Trophoblast cell (in vitro differentiated cells and primary cell): ENCODE measurements at regions not wholly inside any gene's neighbourhood (a gene's known extent, or its start where the extent isn't known, plus 50 kb on each side); places are given as distances from the start of the nearest gene placed in this dataset.
"Not testable (repeated sequence)": the region's sequence is repeated elsewhere in the genome, so short reads cannot be mapped to it uniquely, and the experiment has no call there.

Source experiments
- DNase-seq, 2 donors: peaks; one replicate each; pipeline ENCODE4 v3.0.0-alpha.2; 2016
- H2AFZ ChIP-seq: 2 replicates; pipeline ENCODE4 v1.6.1; 2013; ENCODE audit warnings: low read length, moderate library complexity, mild to moderate bottlenecking; ENCODE audit not compliant: insufficient read depth, poor library complexity
- H2AK5ac ChIP-seq: 2 replicates; pipeline ENCODE4 v1.6.1; 2013; ENCODE audit warnings: mild to moderate bottlenecking, low read length
- H2BK120ac ChIP-seq: 2 replicates; pipeline ENCODE4 v1.6.1; 2013; ENCODE audit warnings: low read length, mild to moderate bottlenecking, moderate library complexity; ENCODE audit not compliant: insufficient read depth, poor library complexity
- H2BK12ac ChIP-seq: 2 replicates; pipeline ENCODE4 v1.6.1; 2013; ENCODE audit warnings: mild to moderate bottlenecking, low read length, moderate library complexity
- H2BK5ac ChIP-seq: 2 replicates; pipeline ENCODE4 v1.6.1; 2013; ENCODE audit warnings: low read length, low read depth, moderate library complexity, mild to moderate bottlenecking; ENCODE audit not compliant: poor library complexity
- H3K14ac ChIP-seq: 2 replicates; pipeline ENCODE4 v1.6.1; 2013; ENCODE audit warnings: mild to moderate bottlenecking, low read length
- H3K18ac ChIP-seq: 2 replicates; pipeline ENCODE4 v1.6.1; 2013; ENCODE audit warnings: mild to moderate bottlenecking, low read length
- H3K23ac ChIP-seq: 2 replicates; pipeline ENCODE4 v1.6.1; 2013; ENCODE audit warnings: low read length
- H3K27ac ChIP-seq: 2 replicates; pipeline ENCODE4 v1.5.1; 2013; ENCODE audit warnings: low read depth, mild to moderate bottlenecking, inconsistent platforms, low read length, moderate library complexity
- H3K27me3 ChIP-seq: 2 replicates; pipeline ENCODE4 v1.6.1; 2013; ENCODE audit warnings: inconsistent platforms, mild to moderate bottlenecking, low read length, moderate library complexity; ENCODE audit not compliant: insufficient read depth
- H3K36me3 ChIP-seq, 2 experiments: 1 replicate in 1 of 2; 2 replicates in 1 of 2; pipeline ENCODE4 v1.6.1; 2013; ENCODE audit warnings: low read length in 2 of 2, mild to moderate bottlenecking in 2 of 2, moderate library complexity in 1 of 2; ENCODE audit not compliant: insufficient read depth in 2 of 2, control insufficient read depth in 1 of 2
- H3K4ac ChIP-seq: 2 replicates; pipeline ENCODE4 v1.6.1; 2013; ENCODE audit warnings: low read depth, mild to moderate bottlenecking, low read length, moderate library complexity
- H3K4me1 ChIP-seq, 2 experiments: 1 replicate in 1 of 2; 2 replicates in 1 of 2; pipeline ENCODE4 v1.6.1; 2013; ENCODE audit warnings: low read length in 2 of 2, mild to moderate bottlenecking in 2 of 2, moderate library complexity in 1 of 2; ENCODE audit not compliant: insufficient read depth in 2 of 2, control insufficient read depth in 1 of 2
- H3K4me2 ChIP-seq: 2 replicates; pipeline ENCODE4 v1.6.1; 2013; ENCODE audit warnings: inconsistent platforms, mild to moderate bottlenecking, low read length, moderate library complexity
- H3K4me3 ChIP-seq: 2 replicates; pipeline ENCODE4 v1.5.1; 2013; ENCODE audit warnings: mild to moderate bottlenecking, low read depth, low read length, inconsistent platforms
- H3K79me1 ChIP-seq: one replicate; pipeline ENCODE4 v1.6.1; 2013; ENCODE audit warnings: low read length
- H3K79me2 ChIP-seq: 2 replicates; pipeline ENCODE4 v1.6.1; 2013; ENCODE audit warnings: low read length, mild to moderate bottlenecking; ENCODE audit not compliant: control insufficient read depth, insufficient read depth, poor library complexity
- H3K9ac ChIP-seq: 2 replicates; pipeline ENCODE4 v1.6.1; 2013; ENCODE audit warnings: mild to moderate bottlenecking, low read length
- H3K9me3 ChIP-seq: 2 replicates; pipeline ENCODE4 v1.6.1; 2013; ENCODE audit warnings: low read depth, mild to moderate bottlenecking, control low read depth, inconsistent platforms, low read length; ENCODE audit not compliant: insufficient read depth
- H4K12ac ChIP-seq: 2 replicates; pipeline ENCODE4 v1.6.1; 2013; ENCODE audit warnings: low read depth, mild to moderate bottlenecking, low read length, moderate library complexity
- H4K8ac ChIP-seq: 2 replicates; pipeline ENCODE4 v1.6.1; 2013; ENCODE audit warnings: low read depth, mild to moderate bottlenecking, low read length, moderate library complexity
- H4K91ac ChIP-seq: one replicate; pipeline ENCODE4 v1.6.1; 2013; ENCODE audit warnings: low read depth, mild to moderate bottlenecking, low read length, moderate library complexity
- WGBS: extraction: QIAGEN DNeasy Blood & Tissue Kit; methylation state at CpG from one replicate; pipeline ENCODE4 v1.1.7; 2013; ENCODE audit warnings: missing lambda C conversion rate; ENCODE audit not compliant: insufficient read length, insufficient coverage; ENCODE audit errors: extremely low coverage; 5-methylcytosine and 5-hydroxymethylcytosine counted together

DNA sequence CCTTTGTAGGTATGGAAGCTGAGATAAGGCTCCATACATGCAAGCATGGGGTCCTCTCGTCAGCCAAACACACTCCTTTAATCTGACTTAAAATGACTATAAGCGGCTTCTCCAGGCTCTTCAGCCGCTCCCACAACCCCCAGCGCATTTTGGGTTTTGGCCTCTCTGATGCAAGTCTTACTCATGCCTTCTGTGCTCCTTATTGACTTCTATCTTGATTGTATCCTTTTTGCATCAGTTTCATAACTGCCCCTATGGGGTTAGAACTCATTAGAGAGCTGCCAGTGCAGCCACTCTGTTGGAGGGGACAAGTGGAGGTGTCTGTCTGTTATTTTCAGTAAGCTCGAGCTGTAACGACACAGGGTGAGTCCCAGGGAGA lies 70.1 kb upstream of the TAB2 start:
- H3K14ac ChIP-seq = no peak overlapping the region
- no peak overlapping the region for H4K12ac ChIP-seq
- H2BK12ac ChIP-seq = no peak overlapping the region
- H3K9me3 ChIP-seq = peaks cover 2% of the 10 kb centered on the region
- H3K79me1 ChIP-seq = no peaks in the 10 kb centered on the region
- no peak overlapping the region for H3K4me2 ChIP-seq
- no peak overlapping the region for H2BK120ac ChIP-seq
- H2BK5ac ChIP-seq = no peak overlapping the region
- H3K23ac ChIP-seq = no peak overlapping the region
- no peak overlapping the region for H3K18ac ChIP-seq
- no peaks in the 10 kb centered on the region for H3K27me3 ChIP-seq
- H4K91ac ChIP-seq = no peak overlapping the region
- no peak overlapping the region for H4K8ac ChIP-seq
- no peaks in the 10 kb centered on the region for H3K36me3 ChIP-seq
- H3K4me1 ChIP-seq = peaks cover 3 to 6% of the 10 kb centered on the region in 2 experiments
- DNase-seq = no peak
- no peak overlapping the region for H2AK5ac ChIP-seq
- H3K79me2 ChIP-seq = no peaks in the 10 kb centered on the region
- H3K27ac ChIP-seq = no peak overlapping the region
- no peak overlapping the region for H3K9ac ChIP-seq
- H3K4me3 ChIP-seq = no peak overlapping the region
- H2AFZ ChIP-seq = no peak overlapping the region
- H3K4ac ChIP-seq = no peak overlapping the region
- no CpG with 5 or more reads among the region's 6 CpGs for WGBS

DNA sequence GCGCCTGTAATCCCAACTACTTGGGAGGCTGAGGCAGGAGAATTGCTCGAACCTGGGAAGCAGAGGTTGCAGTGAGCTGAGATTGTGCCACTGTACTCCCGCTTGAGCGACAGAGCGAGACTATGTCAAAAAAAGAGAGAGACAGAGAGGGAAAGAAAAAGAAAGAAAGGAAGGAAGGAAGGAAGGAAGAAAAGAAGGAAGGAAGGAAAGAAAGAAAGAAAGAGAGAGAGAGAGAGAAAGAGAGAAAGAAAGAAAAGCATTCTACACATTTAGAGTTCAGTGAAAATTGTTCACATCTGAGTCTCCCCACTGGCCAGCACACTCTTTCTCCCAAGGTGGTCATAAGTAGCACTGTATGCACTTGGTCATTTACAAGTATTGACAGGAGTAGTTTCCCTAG lies 69.2 kb upstream of the TAB2 start:
- H3K9me3 ChIP-seq, H4K8ac ChIP-seq, H3K9ac ChIP-seq, H3K79me1 ChIP-seq, DNase-seq, H3K18ac ChIP-seq, H3K14ac ChIP-seq, H4K12ac ChIP-seq, H2BK5ac ChIP-seq, H3K4me2 ChIP-seq, H3K36me3 ChIP-seq, H3K4ac ChIP-seq, H3K79me2 ChIP-seq, H3K4me3 ChIP-seq, H3K27ac ChIP-seq, H2BK12ac ChIP-seq, H2BK120ac ChIP-seq, H4K91ac ChIP-seq, H3K23ac ChIP-seq, H2AK5ac ChIP-seq, H2AFZ ChIP-seq, H3K27me3 ChIP-seq, H3K4me1 ChIP-seq: not testable (repeated sequence)
- no CpG with 5 or more reads among the region's 5 CpGs for WGBS

DNA sequence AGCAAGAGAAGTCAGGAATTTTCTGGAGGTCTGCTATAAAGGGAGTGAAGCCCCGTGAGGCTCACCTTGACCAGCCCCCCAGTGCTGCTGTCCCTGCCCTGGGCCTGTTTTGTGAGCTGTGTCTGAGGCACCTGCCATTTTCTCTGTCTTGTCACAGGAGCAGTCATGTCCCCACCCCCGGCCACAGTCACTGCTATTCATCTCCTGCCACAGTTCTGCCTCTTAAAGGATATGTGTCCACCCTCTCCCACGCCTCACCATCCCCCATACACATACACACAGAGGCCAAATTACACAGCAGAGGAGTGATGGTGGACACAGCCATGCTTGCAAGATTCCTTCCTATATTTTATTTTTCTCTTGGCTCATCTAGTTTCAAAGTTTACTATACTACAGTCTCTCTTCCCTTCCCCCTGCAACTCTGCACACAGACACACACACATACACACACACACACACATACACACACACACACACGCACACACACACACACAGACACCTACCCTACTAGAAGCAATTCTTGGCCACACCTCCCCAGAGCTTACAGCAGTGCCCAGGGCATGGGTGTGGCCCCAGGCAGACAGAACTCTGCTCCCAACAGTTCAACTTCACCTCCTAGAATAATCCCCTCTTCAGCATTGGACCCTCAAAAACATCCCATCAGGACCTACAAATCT lies 68.7 kb upstream of the TAB2 start:
- Histone ChIP-seq H3K36me3 (no peaks in the 10 kb centered on the region), H3K4me2 (no peak overlapping the region)
- no CpG with 5 or more reads among the region's 4 CpGs for WGBS

DNA sequence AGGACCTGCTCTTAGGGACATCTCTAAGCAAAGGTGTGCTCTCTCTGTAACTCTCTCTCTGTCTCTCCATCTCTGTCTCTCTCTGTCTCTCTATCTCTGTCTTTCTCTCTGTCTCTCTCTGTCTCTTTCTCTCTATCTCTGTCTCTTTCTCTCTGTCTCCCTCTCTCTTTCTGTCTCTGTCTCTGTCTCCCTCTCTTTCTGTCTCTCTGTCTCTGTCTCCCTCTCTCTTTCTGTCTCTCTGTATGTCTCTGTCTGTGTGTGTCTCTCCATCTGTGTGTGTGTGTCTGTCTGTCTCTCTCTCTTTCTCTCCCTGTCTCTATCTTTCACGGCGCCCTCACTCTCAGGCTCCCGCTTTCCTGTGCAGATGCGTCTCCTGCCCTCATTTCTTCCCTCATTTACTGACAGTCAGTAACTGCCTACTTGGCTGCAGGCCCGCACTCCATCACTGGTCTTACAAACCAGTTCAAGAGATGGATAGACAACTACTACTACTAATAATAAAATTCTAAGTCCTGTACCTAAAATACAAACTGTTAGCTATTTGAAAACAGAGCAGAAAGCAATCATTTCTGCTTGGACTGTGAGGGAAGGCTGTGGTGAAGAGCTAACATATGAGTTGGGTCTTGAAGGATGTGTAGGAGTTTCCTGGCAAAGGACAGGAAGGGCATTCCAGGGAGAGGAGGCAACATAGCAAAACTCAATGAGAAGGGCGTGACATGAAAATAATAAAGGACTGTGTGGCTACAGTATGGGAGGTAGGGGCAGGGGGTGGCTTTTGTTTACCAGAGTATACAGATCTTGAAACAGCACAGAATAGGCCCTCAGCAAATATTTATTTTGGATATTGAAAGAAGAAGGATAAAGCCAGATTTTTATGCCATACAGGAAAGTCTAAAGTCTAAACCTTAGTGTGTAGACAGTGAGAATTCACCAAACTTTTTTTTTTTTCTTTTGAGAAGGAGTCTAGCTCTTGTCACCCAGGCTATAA lies 67.8 kb upstream of the TAB2 start:
- H3K79me1 ChIP-seq = no peaks in the 10 kb centered on the region
- no peak overlapping the region for H4K12ac ChIP-seq
- H3K9ac ChIP-seq = no peak overlapping the region
- H3K14ac ChIP-seq = no peak overlapping the region
- no peak for DNase-seq
- no peak overlapping the region for H3K4me2 ChIP-seq
- no peak overlapping the region for H3K18ac ChIP-seq
- no peak overlapping the region for H4K91ac ChIP-seq
- peaks cover 3 to 6% of the 10 kb centered on the region in 2 experiments for H3K4me1 ChIP-seq
- no peak overlapping the region for H2AFZ ChIP-seq
- no peaks in the 10 kb centered on the region for H3K79me2 ChIP-seq
- H3K9me3 ChIP-seq = peaks cover 2% of the 10 kb centered on the region
- H3K4me3 ChIP-seq = no peak overlapping the region
- H2BK12ac ChIP-seq = no peak overlapping the region
- H3K27ac ChIP-seq = no peak overlapping the region
- no peak overlapping the region for H2AK5ac ChIP-seq
- no peak overlapping the region for H2BK5ac ChIP-seq
- no peaks in the 10 kb centered on the region for H3K36me3 ChIP-seq
- no peaks in the 10 kb centered on the region for H3K27me3 ChIP-seq
- H3K4ac ChIP-seq = no peak overlapping the region
- H4K8ac ChIP-seq = no peak overlapping the region
- no CpG with 5 or more reads among the region's 6 CpGs for WGBS
- no peak overlapping the region for H3K23ac ChIP-seq
- no peak overlapping the region for H2BK120ac ChIP-seq

More for the DNA sequence above, 68.7 kb upstream of the TAB2 start:
- Histone ChIP-seq H3K14ac (no peak overlapping the region), H3K79me1 (no peaks in the 10 kb centered on the region), H4K12ac (no peak overlapping the region), H2BK12ac (no peak overlapping the region), H3K4me3 (no peak overlapping the region), H3K27ac (no peak overlapping the region), H2BK120ac (no peak overlapping the region), H3K18ac (no peak overlapping the region), H3K27me3 (no peaks in the 10 kb centered on the region), H3K4me1 (peaks cover 3 to 6% of the 10 kb centered on the region in 2 experiments), H2AK5ac (no peak overlapping the region), H3K9me3 (peaks cover 2% of the 10 kb centered on the region), H3K23ac (no peak overlapping the region), H3K9ac (no peak overlapping the region), H2BK5ac (no peak overlapping the region), H3K4ac (no peak overlapping the region), H4K8ac (no peak overlapping the region), H4K91ac (no peak overlapping the region), H2AFZ (no peak overlapping the region), H3K79me2 (no peaks in the 10 kb centered on the region)
- DNase-seq = no peak
